Ovary (tissue), 7 donors: ENCODE measurements at regions not wholly inside any gene's neighbourhood (a gene's known extent, or its start where the extent isn't known, plus 50 kb on each side); places are given as distances from the start of the nearest gene placed in this dataset.

Experiments used
- DNase-seq, 5 donors: peaks; one replicate each; pipeline ENCODE4 v3.0.0-alpha.2; 2019 to 2020
- H3K27ac ChIP-seq, 2 donors: fragments of 200-600 bp; one replicate each; pipeline versions ENCODE4 v1.5.1 to v1.8.0; 2019 to 2022
- H3K27me3 ChIP-seq: fragments of 200-600 bp; one replicate; pipeline ENCODE4 v1.8.0; 2022
- H3K36me3 ChIP-seq: fragments of 200-600 bp; sonication (generic); one replicate; pipeline ENCODE4 v1.5.1; 2019
- H3K4me1 ChIP-seq: one replicate; pipeline ENCODE4 v1.8.1; 2013; ENCODE audit warnings: mild to moderate bottlenecking, moderate library complexity; ENCODE audit not compliant: insufficient read depth
- H3K4me3 ChIP-seq: fragments of 200-600 bp; sonication (generic); one replicate; pipeline ENCODE4 v1.5.1; 2017
- H3K9me3 ChIP-seq, 2 donors: fragments of 200-600 bp in 1 of 2; sonication (generic) in 1 of 2; one replicate each; pipeline versions ENCODE4 v1.5.1 to v1.8.1; 2013 to 2019; ENCODE audit warnings: mild to moderate bottlenecking in 1 of 2, moderate library complexity in 1 of 2
- CTCF ChIP-seq, 3 donors: fragments of 450-650 bp in 2 of 3; fragments of 200-600 bp in 1 of 3; IDR thresholded peaks; one replicate each; pipeline versions ENCODE4 v1.5.1 to v1.8.0; 2016 to 2022; ENCODE audit warnings: antibody characterized with exemption in 3 of 3, mild to moderate bottlenecking in 1 of 3
- EP300 ChIP-seq: sonication (generic); formaldehyde crosslinking; IDR thresholded peaks from one replicate; pipeline ENCODE4 v1.6.1; 2017; ENCODE audit warnings: antibody characterized with exemption
- POLR2A ChIP-seq: fragments of 450-650 bp; IDR thresholded peaks from one replicate; pipeline ENCODE4 v1.6.1; 2017; ENCODE audit warnings: antibody characterized with exemption, mild to moderate bottlenecking, moderate library complexity
- WGBS, 3 donors: extraction: QIAGEN DNeasy Blood & Tissue Kit in 1 of 3; methylation state at CpG; one replicate each; pipeline versions ENCODE4 v1.1.5 to v1.1.7; 2013 to 2017; 5-methylcytosine and 5-hydroxymethylcytosine counted together
- intact Hi-C, 4 donors: fragments of 100-400 bp; cut with DNase I; formaldehyde crosslinking; loops; one replicate each; pipeline versions ENCODE4 v1.11.0 to v1.15.1; 2022 to 2023
- donor health status: DM: no; HTN: no; CAD: no; lungs with moderate emphysema.
- donor health status: DM: no; HTN: no; CAD: no.
- donor health status: Bipolar disorder and iron deficiency.
- donor health status: DM: no; HTN: no; CAD: no.
- donor health status: DM: yes; HTN: yes; CAD: no.

GRCh38 chr4:42781315-42781714 is 111.2 kb upstream of the GRXCR1 start:
- 43 to 50% (median 43%) methylated on average over 2 of the region's 2 CpGs for WGBS, 3 donors
- Histone ChIP-seq H3K27ac (no peak overlapping the region), H3K36me3 (no peaks in the 10 kb centered on the region), H3K9me3 (no peaks in the 10 kb centered on the region), H3K27me3 (no peaks in the 10 kb centered on the region), H3K4me1 (no peaks in the 10 kb centered on the region), H3K4me3 (no peak overlapping the region)
- intact Hi-C loops, result no loop called here
- DNase-seq, result no peak
- no peak for TF ChIP-seq CTCF (IDR thresholded peaks at IDR 0.05)
- TF ChIP-seq EP300, result no peak
- TF ChIP-seq POLR2A, result no peak

GRCh38 chr4:42778349-42778748 is 114.2 kb upstream of the GRXCR1 start:
- DNase-seq, result no peak
- Histone ChIP-seq H3K4me3 (no peak overlapping the region), H3K27ac (no peak overlapping the region), H3K9me3 (no peaks in the 10 kb centered on the region), H3K27me3 (no peaks in the 10 kb centered on the region), H3K36me3 (no peaks in the 10 kb centered on the region), H3K4me1 (no peaks in the 10 kb centered on the region)
- WGBS, 3 donors, result 15 to 42% (median 19%) methylated on average over 6 of the region's 6 CpGs
- TF ChIP-seq EP300 (no peak), POLR2A (no peak), CTCF (IDR thresholded peaks at IDR 0.05) (no peak)
- intact Hi-C loops, result no loop called here

GRCh38 chr4:42768125-42768748 is 111.3 kb upstream of the ATP8A1 start:
- no peak overlapping the region for H3K4me3 ChIP-seq
- H3K9me3 ChIP-seq, result no peaks in the 10 kb centered on the region
- TF ChIP-seq EP300 (no peak), CTCF (IDR thresholded peaks at IDR 0.05) (no peak), POLR2A (no peak)
- H3K27me3 ChIP-seq, result no peaks in the 10 kb centered on the region
- H3K27ac ChIP-seq, result no peak overlapping the region
- WGBS, 3 donors, result 58 to 71% (median 70%) methylated on average over 4 of the region's 4 CpGs
- intact Hi-C loops, result no loop called here
- DNase-seq, result no peak
- H3K4me1 ChIP-seq, result no peaks in the 10 kb centered on the region
- H3K36me3 ChIP-seq, result no peaks in the 10 kb centered on the region

- TF ChIP-seq POLR2A, result no peak
- no peak for TF ChIP-seq EP300
- no peak for TF ChIP-seq CTCF (IDR thresholded peaks at IDR 0.05)
- intact Hi-C loops, result no loop called here
- Histone ChIP-seq H3K27ac (no peak overlapping the region), H3K4me1 (no peaks in the 10 kb centered on the region), H3K9me3 (no peaks in the 10 kb centered on the region), H3K27me3 (no peaks in the 10 kb centered on the region), H3K4me3 (no peak overlapping the region), H3K36me3 (no peaks in the 10 kb centered on the region)
- no peak for DNase-seq
- WGBS, 3 donors, result 67 to 74% (median 71%) methylated on average over 9 of the region's 9 CpGs
Observed at GRCh38 chr4:42767669-42768068, 110.8 kb upstream of the ATP8A1 start.
